ENCODE measurements at regions not wholly inside any gene's neighbourhood (a gene's known extent, or its start where the extent isn't known, plus 50 kb on each side); places are given as distances from the start of the nearest gene placed in this dataset.
A peak's percentile ranks its signal among the peaks of the same experiment; 100 is the strongest.

- no peak for FAIRE-seq
These were observed 286.6 kb downstream of the COG6 start for GRCh38 chr13:39941911-39942551.

DNA sequence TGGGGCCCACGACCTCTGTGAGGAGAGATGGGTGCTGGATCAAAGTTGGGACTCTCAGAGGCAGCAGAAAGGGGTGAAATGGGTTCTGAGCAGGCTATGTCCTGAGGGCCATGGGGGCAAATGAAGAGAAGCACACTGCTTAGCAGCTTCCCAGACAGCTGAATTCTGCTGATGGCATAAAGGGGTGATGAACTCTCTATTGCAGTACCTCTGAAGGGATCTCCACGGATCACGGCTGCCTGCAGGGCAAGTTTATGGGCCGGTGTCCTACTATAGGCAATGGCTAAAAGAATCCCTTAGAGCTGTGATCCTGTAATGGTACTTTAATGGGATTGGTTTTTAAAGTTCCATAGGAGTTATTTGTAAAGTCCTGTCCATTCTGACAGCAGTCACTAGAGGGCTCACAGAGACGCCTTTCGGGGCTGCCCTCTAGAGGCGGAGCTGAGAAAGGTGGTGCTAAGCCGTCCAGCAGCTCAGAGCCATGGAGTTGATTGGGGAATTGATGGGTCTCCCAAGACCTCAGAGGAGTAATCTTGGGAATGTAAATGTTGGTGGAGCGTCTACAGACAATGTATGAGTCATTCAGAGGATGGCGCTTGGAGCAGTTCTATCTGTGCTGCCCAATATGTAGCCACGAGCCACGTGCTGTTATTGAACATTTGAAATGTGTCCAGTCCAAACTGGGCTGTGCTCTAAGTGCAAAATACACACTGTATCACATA lies 287.3 kb downstream of the COG6 start:
- peak; percentile 60 for FAIRE-seq

GRCh38 chr13:39943711-39944110 lies 288.2 kb downstream of the COG6 start:
- no peak for FAIRE-seq

- FAIRE-seq: no peak
These were observed 289.8 kb downstream of the COG6 start for GRCh38 chr13:39945226-39945625.

GRCh38 chr13:39946769-39947168 lies 291.3 kb downstream of the COG6 start:
- no peak for FAIRE-seq

- no peak for FAIRE-seq
These were observed 295.8 kb downstream of the COG6 start for GRCh38 chr13:39951301-39951700.

GRCh38 chr13:39952249-39953233 lies 297.1 kb downstream of the COG6 start:
- FAIRE-seq: no peak

GRCh38 chr13:39954476-39954875 lies 299.0 kb downstream of the COG6 start:
- FAIRE-seq: no peak

GRCh38 chr13:39955560-39955959 lies 300.1 kb downstream of the COG6 start:
- no peak for FAIRE-seq

DNA sequence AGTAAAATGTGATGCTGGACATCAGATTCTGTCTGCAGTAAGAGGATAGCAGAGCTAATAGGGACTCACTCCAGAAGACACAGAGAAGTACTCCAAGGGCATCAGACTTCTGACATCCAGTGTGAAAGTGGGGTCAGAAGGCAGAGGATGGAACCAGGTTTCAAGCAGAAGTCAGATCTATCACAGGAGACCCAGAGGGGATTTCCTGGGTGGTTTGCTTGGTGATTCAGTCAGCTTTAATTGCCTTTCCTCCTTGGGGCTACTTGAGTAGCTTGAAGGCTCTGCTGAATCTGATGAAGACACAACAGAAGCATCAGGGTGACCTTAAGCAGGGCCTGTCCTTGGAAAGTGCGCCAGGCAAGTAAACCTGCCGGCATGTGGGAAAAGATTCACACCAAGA lies 300.6 kb downstream of the COG6 start:
- FAIRE-seq: no peak

DNA sequence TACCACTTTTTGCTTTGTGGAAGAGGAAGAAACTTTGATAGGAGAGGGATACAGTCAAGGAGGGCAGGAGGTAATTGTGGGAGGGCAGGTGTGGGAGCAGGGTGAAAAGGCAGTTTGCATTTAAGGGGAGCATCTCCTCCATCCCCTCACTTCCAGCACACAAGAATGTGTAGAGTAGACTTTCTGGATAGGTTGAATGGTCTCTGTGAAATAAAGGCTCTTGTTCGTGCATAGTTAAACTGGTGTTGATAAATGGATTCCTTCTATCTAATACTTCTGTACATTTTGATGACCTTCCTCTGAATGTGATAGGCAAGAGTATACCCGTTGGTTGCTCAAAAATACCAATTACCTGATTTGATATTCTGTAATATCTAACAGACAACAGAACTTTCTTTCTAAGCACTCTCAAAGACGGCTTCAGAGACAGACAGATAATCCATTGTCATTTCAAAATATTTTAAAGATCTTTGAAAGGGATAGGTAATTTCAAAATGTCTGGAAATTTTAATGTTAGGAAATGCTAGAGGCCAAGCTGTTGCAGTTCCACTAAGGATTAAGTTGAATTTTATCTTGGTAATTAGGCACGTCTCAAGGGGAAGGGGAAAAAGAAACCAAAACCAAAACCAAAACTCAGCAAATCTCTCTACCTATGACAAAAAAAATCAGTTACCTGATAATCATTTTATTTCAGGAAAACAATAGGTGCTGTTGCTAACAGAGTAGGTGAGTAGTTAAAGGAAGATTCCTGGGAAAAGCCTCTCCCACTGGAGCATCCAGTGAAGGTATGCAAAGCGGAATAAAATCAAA lies 302.6 kb downstream of the COG6 start:
- FAIRE-seq: no peak

DNA sequence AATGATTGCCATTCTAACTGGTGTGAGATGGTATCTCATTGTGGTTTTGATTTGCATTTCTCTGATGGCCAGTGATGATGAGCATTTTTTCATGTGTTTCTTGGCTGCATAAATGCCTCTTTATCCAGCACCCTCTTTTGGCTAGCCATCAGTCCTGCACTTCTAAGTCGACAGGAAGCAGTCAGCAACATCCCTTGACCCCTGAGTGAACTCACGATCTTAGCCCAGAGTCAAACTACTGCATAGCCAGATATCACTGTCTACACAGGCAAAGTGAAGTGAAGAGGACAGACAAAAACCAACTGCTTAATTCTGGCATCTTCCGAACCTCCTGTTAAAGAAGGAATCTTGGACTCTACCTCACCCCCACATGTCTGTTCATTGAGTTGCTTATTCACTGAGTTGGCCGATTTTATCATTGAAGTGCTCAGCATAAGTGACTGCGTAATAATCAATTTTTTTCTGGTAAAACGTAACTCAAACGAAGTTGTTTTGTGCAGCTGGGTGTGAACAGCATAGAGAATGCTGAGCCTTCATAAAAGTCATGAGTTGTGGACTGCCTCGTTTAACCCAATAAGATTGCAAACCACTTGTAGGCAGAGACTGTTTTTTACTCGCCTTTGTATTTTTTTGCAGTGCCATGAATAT lies 304.2 kb downstream of the COG6 start:
- FAIRE-seq: no peak

GRCh38 chr13:39960191-39960590 lies 304.7 kb downstream of the COG6 start:
- no peak for FAIRE-seq

DNA sequence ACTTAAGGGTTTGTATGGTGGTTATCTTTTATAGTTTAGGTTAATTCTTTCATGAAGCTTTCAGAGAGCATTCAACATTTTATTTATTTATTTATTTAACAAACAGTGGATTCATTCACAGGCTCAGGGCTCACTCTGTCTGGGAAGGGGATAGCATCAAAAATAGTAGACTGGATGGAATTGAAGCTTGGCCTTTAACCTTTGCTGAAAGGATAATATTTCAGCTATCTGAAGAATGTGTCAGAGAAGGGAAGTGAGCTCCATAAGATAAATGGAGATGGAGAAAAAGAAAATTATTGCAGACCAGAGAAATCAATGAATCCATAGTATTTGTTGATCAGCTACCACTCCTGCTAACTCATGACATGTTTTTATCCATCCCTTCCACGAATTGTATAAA lies 305.6 kb downstream of the COG6 start:
- no peak for FAIRE-seq

DNA sequence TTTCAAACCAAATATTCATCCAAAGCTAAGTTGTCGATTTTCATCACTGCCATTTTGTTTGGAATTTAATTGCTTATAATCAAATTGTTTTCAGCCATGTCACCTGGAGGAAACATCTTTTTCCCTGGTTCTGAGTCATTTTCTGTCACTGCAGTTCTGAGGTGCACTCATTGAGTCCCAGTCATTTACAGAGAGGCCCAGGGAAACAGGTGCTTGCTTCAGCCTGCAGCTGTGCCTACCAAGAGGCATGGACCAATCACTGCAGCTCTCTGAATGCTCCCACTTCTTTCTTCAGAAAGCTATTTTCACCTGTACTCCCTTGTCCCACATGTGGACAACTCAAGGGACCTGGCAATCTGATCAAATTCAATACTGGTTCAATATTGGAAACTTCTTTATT lies 308.1 kb downstream of the COG6 start:
- no peak for FAIRE-seq

DNA sequence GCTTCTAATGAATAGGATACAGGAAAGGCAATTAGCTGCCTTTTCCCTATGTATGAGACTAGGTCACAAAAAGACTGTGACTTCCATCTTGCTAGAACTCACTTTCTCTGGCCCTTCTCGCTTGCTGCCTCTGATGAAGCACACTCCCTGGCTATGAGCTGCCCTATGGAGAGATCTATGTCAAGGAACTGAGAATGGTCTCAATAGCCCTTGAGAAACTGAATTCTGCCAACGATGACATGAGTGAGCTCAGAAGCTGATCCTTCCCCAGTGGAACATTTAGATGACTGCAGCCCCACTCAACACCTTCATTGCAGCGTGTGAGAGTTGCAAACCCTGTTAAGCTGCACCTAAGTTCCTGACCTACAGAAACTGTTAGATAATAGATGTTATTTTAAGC lies 309.8 kb downstream of the COG6 start:
- no peak for FAIRE-seq

DNA sequence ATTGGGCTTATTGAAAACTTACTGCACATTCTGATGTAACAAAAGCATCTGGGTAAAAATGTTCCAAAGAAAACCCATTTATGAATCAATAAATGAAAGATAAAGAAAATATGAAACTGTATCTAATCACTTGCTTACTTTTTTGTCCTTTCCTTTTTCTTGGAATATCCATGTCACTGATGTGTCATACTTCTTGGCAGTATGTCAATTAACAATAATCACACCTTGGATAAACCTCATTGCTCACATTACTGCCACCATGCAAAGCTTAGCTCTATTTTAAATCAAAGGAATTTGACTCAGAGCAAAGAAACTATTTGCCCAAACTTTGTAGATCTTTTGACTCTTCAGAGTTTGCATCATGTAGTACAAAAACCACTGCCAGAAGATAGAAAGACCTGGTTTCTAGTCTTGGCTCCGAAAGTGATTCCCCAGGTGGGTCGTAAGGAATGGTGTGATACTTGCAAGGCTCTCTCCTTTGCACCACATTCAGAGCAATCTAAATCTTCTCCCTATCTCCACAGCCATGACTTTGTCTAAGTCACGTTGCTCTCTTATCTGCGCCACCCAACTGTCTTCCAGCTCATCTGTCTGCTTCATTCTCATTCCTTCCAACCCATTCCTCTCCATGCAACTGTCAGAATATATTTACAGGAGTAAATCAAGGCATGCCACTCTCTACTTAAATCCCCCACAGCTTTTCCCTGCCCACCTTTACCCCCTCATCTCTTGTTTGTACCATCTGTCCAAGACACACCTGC lies 311.9 kb downstream of the COG6 start:
- no peak for FAIRE-seq

DNA sequence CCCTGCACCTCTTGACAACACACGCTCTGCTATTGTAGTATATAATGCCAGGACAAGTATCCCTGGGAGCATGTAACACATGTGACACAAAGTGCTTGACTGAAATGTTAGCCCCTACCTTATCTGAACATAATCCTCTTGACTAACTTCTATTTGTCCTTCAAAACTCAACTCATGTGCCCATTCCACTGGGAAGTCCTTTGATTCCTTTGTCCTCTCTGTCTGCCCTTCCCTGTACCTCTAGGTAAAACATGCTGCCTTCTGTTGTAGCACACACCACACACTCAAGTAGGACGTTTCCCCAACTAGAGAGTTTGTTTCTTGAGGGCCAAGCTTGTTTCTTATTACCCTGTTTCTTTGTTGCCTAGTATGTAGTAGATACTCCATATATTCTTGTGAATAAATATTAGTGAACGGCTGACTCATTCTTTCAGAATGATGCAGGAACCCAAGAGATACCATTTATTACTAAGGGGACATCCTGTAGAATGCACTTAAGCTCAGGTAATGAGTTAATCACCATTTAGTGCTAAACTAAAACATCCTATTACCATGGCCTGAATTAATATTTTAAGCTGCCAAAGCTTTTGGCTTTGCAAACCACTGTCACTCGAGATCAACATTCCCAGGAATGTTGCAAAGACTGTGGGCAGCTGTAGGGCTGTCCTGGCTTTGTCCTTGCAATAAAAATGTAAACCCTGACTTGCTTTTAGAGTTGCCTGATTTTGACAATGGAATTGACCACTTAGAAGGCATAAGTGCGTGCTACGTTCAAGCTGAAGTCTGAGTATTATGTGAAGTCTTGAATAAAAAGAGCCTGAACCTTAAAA lies 313.4 kb downstream of the COG6 start:
- no peak for FAIRE-seq

GRCh38 chr13:39970177-39970846 lies 314.9 kb downstream of the COG6 start:
- FAIRE-seq: no peak

DNA sequence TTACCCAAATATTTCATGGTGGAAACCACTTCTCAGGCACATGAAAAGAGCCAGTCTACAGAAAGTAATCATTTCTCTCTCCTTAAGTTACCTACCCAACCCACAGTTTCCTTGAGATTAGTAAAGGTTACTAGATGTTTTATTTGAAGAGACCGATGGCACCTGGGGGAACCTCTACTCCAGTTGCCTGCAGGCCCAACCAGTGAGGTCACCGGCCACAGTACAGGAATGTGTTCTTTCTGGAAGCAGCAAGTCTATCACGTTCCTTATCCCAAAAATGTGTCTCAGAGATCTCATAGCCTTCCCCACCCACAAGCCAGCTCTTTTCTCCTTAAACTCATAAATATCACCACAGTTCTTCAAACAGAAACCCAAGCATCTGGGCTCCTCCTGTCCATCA lies 316.1 kb downstream of the COG6 start:
- FAIRE-seq: no peak
